Subcutaneous abdominal adipose tissue (tissue), 5 donors: ENCODE measurements at regions not wholly inside any gene's neighbourhood (a gene's known extent, or its start where the extent isn't known, plus 50 kb on each side); places are given as distances from the start of the nearest gene placed in this dataset.

ENCODE experiments used
- H3K27ac ChIP-seq: one replicate; pipeline ENCODE4 v1.7.0; 2013; ENCODE audit warnings: low read depth, mild to moderate bottlenecking, inconsistent platforms, low read length, moderate library complexity
- H3K27me3 ChIP-seq, 5 donors: one replicate each; pipeline ENCODE4 v1.7.0; 2013; ENCODE audit warnings: low read length in 5 of 5, inconsistent platforms in 1 of 5; ENCODE audit not compliant: control insufficient read depth in 5 of 5, insufficient read depth in 4 of 5
- H3K36me3 ChIP-seq, 5 donors: one replicate each; pipeline ENCODE4 v1.7.0; 2013; ENCODE audit warnings: low read length in 5 of 5; ENCODE audit not compliant: control insufficient read depth in 5 of 5, insufficient read depth in 5 of 5
- H3K4me1 ChIP-seq, 5 donors: one replicate each; pipeline ENCODE4 v1.7.0; 2013; ENCODE audit warnings: low read length in 5 of 5, mild to moderate bottlenecking in 3 of 5, moderate library complexity in 1 of 5; ENCODE audit not compliant: control insufficient read depth in 5 of 5, insufficient read depth in 5 of 5
- H3K4me3 ChIP-seq, 5 donors: one replicate each; pipeline ENCODE4 v1.7.0; 2013; ENCODE audit warnings: low read length in 5 of 5, low read depth in 1 of 5
- H3K9ac ChIP-seq, 5 donors: one replicate each; pipeline ENCODE4 v1.7.0; 2013; ENCODE audit warnings: low read length in 5 of 5, mild to moderate bottlenecking in 4 of 5, moderate library complexity in 3 of 5
- H3K9me3 ChIP-seq, 5 donors: one replicate each; pipeline ENCODE4 v1.7.0; 2013; ENCODE audit warnings: low read length in 5 of 5; ENCODE audit not compliant: control insufficient read depth in 5 of 5
- donor health status: healthy.
- donor health status: healthy.
- donor health status: healthy.
- donor health status: healthy.
- donor health status: healthy.

GRCh38 chr6:98484696-98485095 lies 349.7 kb upstream of the POU3F2 start:
- no peaks in the 10 kb centered on the region for H3K36me3 ChIP-seq
- no peak overlapping the region for H3K9ac ChIP-seq
- H3K4me3 ChIP-seq, result no peak overlapping the region
- no peaks in the 10 kb centered on the region for H3K9me3 ChIP-seq
- no peaks in the 10 kb centered on the region for H3K4me1 ChIP-seq
- H3K27me3 ChIP-seq, result no peaks in the 10 kb centered on the region
- no peak overlapping the region for H3K27ac ChIP-seq

- no peak overlapping the region for H3K9ac ChIP-seq
- H3K4me1 ChIP-seq, result no peaks in the 10 kb centered on the region
- H3K4me3 ChIP-seq, result no peak overlapping the region
Observed at GRCh38 chr6:98485593-98485992, 348.8 kb upstream of the POU3F2 start.

GRCh38 chr6:98486057-98486456 lies 348.3 kb upstream of the POU3F2 start:
- no peak overlapping the region for H3K27ac ChIP-seq
- no peaks in the 10 kb centered on the region for H3K9me3 ChIP-seq
- no peaks in the 10 kb centered on the region for H3K27me3 ChIP-seq
- no peaks in the 10 kb centered on the region for H3K4me1 ChIP-seq
- H3K9ac ChIP-seq, result no peak overlapping the region
- no peaks in the 10 kb centered on the region for H3K36me3 ChIP-seq
- H3K4me3 ChIP-seq, result no peak overlapping the region

More at GRCh38 chr6:98485593-98485992, 348.8 kb upstream of the POU3F2 start:
- H3K27ac ChIP-seq, result no peak overlapping the region
- H3K9me3 ChIP-seq, result no peaks in the 10 kb centered on the region
- H3K27me3 ChIP-seq, result no peaks in the 10 kb centered on the region
- H3K36me3 ChIP-seq, result no peaks in the 10 kb centered on the region

GRCh38 chr6:98487612-98488011 lies 346.8 kb upstream of the POU3F2 start:
- Histone ChIP-seq H3K9me3 (no peaks in the 10 kb centered on the region), H3K9ac (no peak overlapping the region), H3K27ac (no peak overlapping the region), H3K4me1 (no peaks in the 10 kb centered on the region), H3K36me3 (no peaks in the 10 kb centered on the region), H3K27me3 (no peaks in the 10 kb centered on the region), H3K4me3 (no peak overlapping the region)

- Histone ChIP-seq H3K27ac (no peak overlapping the region), H3K4me3 (no peak overlapping the region), H3K4me1 (no peaks in the 10 kb centered on the region), H3K9me3 (no peaks in the 10 kb centered on the region), H3K36me3 (no peaks in the 10 kb centered on the region), H3K9ac (no peak overlapping the region), H3K27me3 (no peaks in the 10 kb centered on the region)
Observed at GRCh38 chr6:98498144-98498775, 336.1 kb upstream of the POU3F2 start.

- Histone ChIP-seq H3K27ac (no peak overlapping the region), H3K27me3 (no peaks in the 10 kb centered on the region), H3K9me3 (no peaks in the 10 kb centered on the region), H3K4me3 (no peak overlapping the region), H3K36me3 (no peaks in the 10 kb centered on the region), H3K4me1 (no peaks in the 10 kb centered on the region), H3K9ac (no peak overlapping the region)
Observed at GRCh38 chr6:98498866-98499265, 335.5 kb upstream of the POU3F2 start.

- Histone ChIP-seq H3K36me3 (no peaks in the 10 kb centered on the region), H3K27me3 (no peaks in the 10 kb centered on the region)
Observed at GRCh38 chr6:98514073-98514720, 320.2 kb upstream of the POU3F2 start.

GRCh38 chr6:98514796-98515195 lies 319.6 kb upstream of the POU3F2 start:
- H3K4me1 ChIP-seq, result no peaks in the 10 kb centered on the region
- no peak overlapping the region for H3K4me3 ChIP-seq
- H3K27me3 ChIP-seq, result no peaks in the 10 kb centered on the region
- no peak overlapping the region for H3K9ac ChIP-seq
- H3K27ac ChIP-seq, result no peak overlapping the region
- H3K9me3 ChIP-seq, result no peaks in the 10 kb centered on the region
- H3K36me3 ChIP-seq, result no peaks in the 10 kb centered on the region

More at GRCh38 chr6:98514073-98514720, 320.2 kb upstream of the POU3F2 start:
- H3K27ac ChIP-seq, result no peak overlapping the region
- H3K9me3 ChIP-seq, result no peaks in the 10 kb centered on the region
- no peaks in the 10 kb centered on the region for H3K4me1 ChIP-seq
- no peak overlapping the region for H3K4me3 ChIP-seq
- no peak overlapping the region for H3K9ac ChIP-seq

- H3K27me3 ChIP-seq, result no peaks in the 10 kb centered on the region
- H3K4me3 ChIP-seq, result no peak overlapping the region
- H3K9me3 ChIP-seq, result no peaks in the 10 kb centered on the region
- no peaks in the 10 kb centered on the region for H3K36me3 ChIP-seq
- H3K27ac ChIP-seq, result no peak overlapping the region
- no peak overlapping the region for H3K9ac ChIP-seq
- H3K4me1 ChIP-seq, result no peaks in the 10 kb centered on the region
Observed at GRCh38 chr6:98516206-98516605, 318.2 kb upstream of the POU3F2 start.

GRCh38 chr6:98516866-98517265 lies 317.5 kb upstream of the POU3F2 start:
- Histone ChIP-seq H3K4me3 (no peak overlapping the region), H3K27me3 (no peaks in the 10 kb centered on the region), H3K27ac (no peak overlapping the region), H3K36me3 (no peaks in the 10 kb centered on the region), H3K9ac (no peak overlapping the region), H3K4me1 (no peaks in the 10 kb centered on the region), H3K9me3 (no peaks in the 10 kb centered on the region)
